Neutrophil (primary cell): ENCODE measurements at regions not wholly inside any gene's neighbourhood (a gene's known extent, or its start where the extent isn't known, plus 50 kb on each side); places are given as distances from the start of the nearest gene placed in this dataset.

Source experiments
- H3K27ac ChIP-seq: fragments of 200-600 bp; sonication (generic); 2 replicates; pipeline ENCODE4 v1.5.1; 2016; ENCODE audit warnings: mild to moderate bottlenecking, moderate library complexity
- H3K27me3 ChIP-seq: fragments of 200-600 bp; sonication (generic); 2 replicates; pipeline ENCODE4 v1.6.0; 2016; ENCODE audit warnings: mild to moderate bottlenecking
- H3K36me3 ChIP-seq: fragments of 200-600 bp; sonication (generic); 2 replicates; pipeline ENCODE4 v1.5.1; 2017
- H3K4me1 ChIP-seq, 2 experiments: fragments of 200-600 bp in 1 of 2; sonication (generic) in 1 of 2; 1 replicate in 1 of 2; 2 replicates in 1 of 2; pipeline versions ENCODE4 v1.5.1 to v1.6.1; 2013 to 2016; ENCODE audit warnings: low read depth in 1 of 2, low read length in 1 of 2, mild to moderate bottlenecking in 1 of 2, moderate library complexity in 1 of 2; ENCODE audit not compliant: control insufficient read depth in 1 of 2, insufficient read depth in 1 of 2
- H3K4me3 ChIP-seq, 2 experiments: fragments of 200-600 bp in 1 of 2; sonication (generic) in 1 of 2; 1 replicate in 1 of 2; 2 replicates in 1 of 2; pipeline ENCODE4 v1.5.1; 2013 to 2016; ENCODE audit warnings: low read depth in 1 of 2, low read length in 1 of 2, mild to moderate bottlenecking in 1 of 2, moderate library complexity in 1 of 2
- H3K9me3 ChIP-seq: fragments of 200-600 bp; sonication (generic); 2 replicates; pipeline ENCODE4 v1.5.1; 2016
- CTCF ChIP-seq: fragments of 200-600 bp; sonication (generic); IDR thresholded peaks from 2 replicates; pipeline ENCODE4 v1.5.1; 2016; ENCODE audit warnings: antibody characterized with exemption

GRCh38 chr3:170714562-170715535 is 129.0 kb upstream of the SLC7A14 start:
- no peaks in the 10 kb centered on the region for H3K9me3 ChIP-seq
- H3K4me3 ChIP-seq, result no peak overlapping the region
- H3K36me3 ChIP-seq, result no peaks in the 10 kb centered on the region
- no peak for TF ChIP-seq CTCF
- H3K27me3 ChIP-seq, result no peaks in the 10 kb centered on the region
- no peaks in the 10 kb centered on the region for H3K4me1 ChIP-seq
- H3K27ac ChIP-seq, result no peak overlapping the region

- Histone ChIP-seq H3K27me3 (no peaks in the 10 kb centered on the region), H3K27ac (no peak overlapping the region), H3K4me1 (peaks cover 1 to 3% of the 10 kb centered on the region in 2 experiments), H3K9me3 (no peaks in the 10 kb centered on the region), H3K4me3 (no peak overlapping the region), H3K36me3 (no peaks in the 10 kb centered on the region)
- no peak for TF ChIP-seq CTCF
Observed at GRCh38 chr3:170714122-170714521, 128.2 kb upstream of the SLC7A14 start.

GRCh38 chr3:170713653-170714052 is 127.8 kb upstream of the SLC7A14 start:
- no peak for TF ChIP-seq CTCF
- Histone ChIP-seq H3K4me1 (peaks cover 5% of the 10 kb centered on the region in 2 experiments), H3K27ac (no peak overlapping the region)

GRCh38 chr3:170712798-170713197 is 126.9 kb upstream of the SLC7A14 start:
- no peaks in the 10 kb centered on the region for H3K9me3 ChIP-seq
- no peak for TF ChIP-seq CTCF
- peaks cover 5% of the 10 kb centered on the region in 2 experiments for H3K4me1 ChIP-seq
- H3K36me3 ChIP-seq, result no peaks in the 10 kb centered on the region
- H3K27ac ChIP-seq, result no peak overlapping the region
- H3K4me3 ChIP-seq, result no peak overlapping the region
- H3K27me3 ChIP-seq, result no peaks in the 10 kb centered on the region

More at GRCh38 chr3:170713653-170714052, 127.8 kb upstream of the SLC7A14 start:
- H3K27me3 ChIP-seq, result no peaks in the 10 kb centered on the region
- no peak overlapping the region for H3K4me3 ChIP-seq
- H3K9me3 ChIP-seq, result no peaks in the 10 kb centered on the region
- H3K36me3 ChIP-seq, result no peaks in the 10 kb centered on the region

- H3K4me1 ChIP-seq, result peaks cover 5% of the 10 kb centered on the region in 2 experiments
- no peak overlapping the region for H3K27ac ChIP-seq
- no peaks in the 10 kb centered on the region for H3K36me3 ChIP-seq
- H3K4me3 ChIP-seq, result no peak overlapping the region
- TF ChIP-seq CTCF, result no peak
- H3K27me3 ChIP-seq, result no peaks in the 10 kb centered on the region
- H3K9me3 ChIP-seq, result no peaks in the 10 kb centered on the region
Observed at GRCh38 chr3:170712336-170712735, 126.5 kb upstream of the SLC7A14 start.
